ENCODE measurements at regions not wholly inside any gene's neighbourhood (a gene's known extent, or its start where the extent isn't known, plus 50 kb on each side); places are given as distances from the start of the nearest gene placed in this dataset.

- no peaks in the 10 kb centered on the region for H3K27me3 ChIP-seq (ENCODE audit: control insufficient read depth, low read length)
- H3K9me2 ChIP-seq (replicated peaks; ENCODE audit: control insufficient read depth, low read length): no peaks in the 10 kb centered on the region
- no peaks in the 10 kb centered on the region for H3K4me1 ChIP-seq (ENCODE audit: control insufficient read depth, low read length)
- no peaks in the 10 kb centered on the region for H3F3A ChIP-seq (ENCODE audit: control insufficient read depth, insufficient read depth)
- H3K36me3 ChIP-seq (ENCODE audit: control insufficient read depth, low read length): no peaks in the 10 kb centered on the region
- H4K20me1 ChIP-seq (ENCODE audit: control insufficient read depth, insufficient read depth, low read depth, low read length): no peaks in the 10 kb centered on the region
- H3K9me3 ChIP-seq (ENCODE audit: control insufficient read depth, insufficient read depth, low read length): no peaks in the 10 kb centered on the region
- TF ChIP-seq CTCF (IDR thresholded peaks at IDR 0.05; ENCODE audit: low read depth, low read length, poor library complexity, severe bottlenecking): no peak
- TF ChIP-seq EZH2phosphoT487 (IDR thresholded peaks at IDR 0.05; ENCODE audit: borderline replicate concordance, low read length): no peak
- H3K79me2 ChIP-seq (ENCODE audit: control insufficient read depth, low read length): no peaks in the 10 kb centered on the region
- H3K27ac ChIP-seq (ENCODE audit: low read depth, low read length): no peak overlapping the region
- no peak overlapping the region for H3K4me2 ChIP-seq (ENCODE audit: low read length)
- no peak overlapping the region for H3K4me3 ChIP-seq (ENCODE audit: low read length)
Observed at GRCh38 chr20:40511478-40511877, 177.6 kb downstream of the MAFB start.

- no peak overlapping the region for H3K27ac ChIP-seq (ENCODE audit: low read depth, low read length)
Observed at GRCh38 chr20:40510622-40511021, 178.4 kb downstream of the MAFB start.

GRCh38 chr20:40508821-40509220, 180.2 kb downstream of the MAFB start:
- Histone ChIP-seq H3K79me2 (ENCODE audit: control insufficient read depth, low read length) (no peaks in the 10 kb centered on the region), H3K4me3 (ENCODE audit: low read length) (no peak overlapping the region), H3K27me3 (ENCODE audit: control insufficient read depth, low read length) (no peaks in the 10 kb centered on the region), H3K4me2 (ENCODE audit: low read length) (no peak overlapping the region), H3K9me2 (replicated peaks; ENCODE audit: control insufficient read depth, low read length) (no peaks in the 10 kb centered on the region), H3K27ac (ENCODE audit: low read depth, low read length) (no peak overlapping the region), H4K20me1 (ENCODE audit: control insufficient read depth, insufficient read depth, low read depth, low read length) (no peaks in the 10 kb centered on the region), H3F3A (ENCODE audit: control insufficient read depth, insufficient read depth) (no peaks in the 10 kb centered on the region), H3K4me1 (ENCODE audit: control insufficient read depth, low read length) (no peaks in the 10 kb centered on the region), H3K36me3 (ENCODE audit: control insufficient read depth, low read length) (no peaks in the 10 kb centered on the region), H3K9me3 (ENCODE audit: control insufficient read depth, insufficient read depth, low read length) (no peaks in the 10 kb centered on the region)
- TF ChIP-seq CTCF (IDR thresholded peaks at IDR 0.05; ENCODE audit: low read depth, low read length, poor library complexity, severe bottlenecking) (no peak), EZH2phosphoT487 (IDR thresholded peaks at IDR 0.05; ENCODE audit: borderline replicate concordance, low read length) (no peak)

More at GRCh38 chr20:40510622-40511021, 178.4 kb downstream of the MAFB start:
- Histone ChIP-seq H3K79me2 (ENCODE audit: control insufficient read depth, low read length) (no peaks in the 10 kb centered on the region), H4K20me1 (ENCODE audit: control insufficient read depth, insufficient read depth, low read depth, low read length) (no peaks in the 10 kb centered on the region), H3K4me3 (ENCODE audit: low read length) (no peak overlapping the region), H3K9me2 (replicated peaks; ENCODE audit: control insufficient read depth, low read length) (no peaks in the 10 kb centered on the region), H3K36me3 (ENCODE audit: control insufficient read depth, low read length) (no peaks in the 10 kb centered on the region), H3K27me3 (ENCODE audit: control insufficient read depth, low read length) (no peaks in the 10 kb centered on the region), H3K4me1 (ENCODE audit: control insufficient read depth, low read length) (no peaks in the 10 kb centered on the region), H3K4me2 (ENCODE audit: low read length) (no peak overlapping the region), H3K9me3 (ENCODE audit: control insufficient read depth, insufficient read depth, low read length) (no peaks in the 10 kb centered on the region), H3F3A (ENCODE audit: control insufficient read depth, insufficient read depth) (no peaks in the 10 kb centered on the region)
- TF ChIP-seq EZH2phosphoT487 (IDR thresholded peaks at IDR 0.05; ENCODE audit: borderline replicate concordance, low read length): no peak
- TF ChIP-seq CTCF (IDR thresholded peaks at IDR 0.05; ENCODE audit: low read depth, low read length, poor library complexity, severe bottlenecking): no peak

- Histone ChIP-seq H3K9me3 (ENCODE audit: control insufficient read depth, insufficient read depth, low read length) (no peaks in the 10 kb centered on the region), H3K4me1 (ENCODE audit: control insufficient read depth, low read length) (no peaks in the 10 kb centered on the region), H3K4me3 (ENCODE audit: low read length) (no peak overlapping the region), H3F3A (ENCODE audit: control insufficient read depth, insufficient read depth) (no peaks in the 10 kb centered on the region), H3K79me2 (ENCODE audit: control insufficient read depth, low read length) (no peaks in the 10 kb centered on the region), H3K27me3 (ENCODE audit: control insufficient read depth, low read length) (no peaks in the 10 kb centered on the region), H4K20me1 (ENCODE audit: control insufficient read depth, insufficient read depth, low read depth, low read length) (no peaks in the 10 kb centered on the region), H3K9me2 (replicated peaks; ENCODE audit: control insufficient read depth, low read length) (no peaks in the 10 kb centered on the region), H3K27ac (ENCODE audit: low read depth, low read length) (no peak overlapping the region), H3K4me2 (ENCODE audit: low read length) (no peak overlapping the region), H3K36me3 (ENCODE audit: control insufficient read depth, low read length) (no peaks in the 10 kb centered on the region)
- TF ChIP-seq EZH2phosphoT487 (IDR thresholded peaks at IDR 0.05; ENCODE audit: borderline replicate concordance, low read length) (no peak), CTCF (IDR thresholded peaks at IDR 0.05; ENCODE audit: low read depth, low read length, poor library complexity, severe bottlenecking) (no peak)
Observed at GRCh38 chr20:40506537-40506939, 182.5 kb downstream of the MAFB start.

All from DOHH2 (cell line).